Endothelial cell of umbilical vein (primary cell): ENCODE measurements at regions not wholly inside any gene's neighbourhood (a gene's known extent, or its start where the extent isn't known, plus 50 kb on each side); places are given as distances from the start of the nearest gene placed in this dataset.

Experiments
- BruUV-seq: library from RNA; stranded (reverse); fragments of 400-500 nt; replicated peaks from 2 replicates; lab custom pipeline; 2021; lab: Mats Ljungman, UMichigan
- CTCF ChIA-PET: fragments of 300-600, 350-600 bp; sonication (Branson Sonifier 250); formaldehyde crosslinking; loops from one replicate; lab custom pipeline; 2021; ENCODE audit warnings: antibody characterized with exemption, inconsistent platforms; lab: Charles Lee
- POLR2A ChIA-PET: fragments of 300-600, 350-600 bp; sonication (Branson Sonifier 250); formaldehyde crosslinking; loops from one replicate; lab custom pipeline; 2021; ENCODE audit warnings: antibody characterized with exemption, inconsistent platforms; lab: Charles Lee
- DNase-seq: peaks from one replicate; pipeline ENCODE4 v3.0.0-alpha.2; 2011; ENCODE audit warnings: low read depth, low spot score
- FAIRE-seq: peaks from 2 replicates; lab custom pipeline; 2011; peaks lifted over from hg19 to GRCh38; lab: Jason Lieb, UNC
- H2AFZ ChIP-seq: 2 replicates; pipeline ENCODE4 v1.6.0; 2012; ENCODE audit warnings: low read depth, low read length, control low read depth, inconsistent platforms
- H3K27ac ChIP-seq: 2 replicates; pipeline ENCODE4 v1.5.1; 2011; ENCODE audit warnings: low read depth, mild to moderate bottlenecking, control low read depth, low read length, moderate library complexity; ENCODE audit not compliant: insufficient read depth
- H3K27me3 ChIP-seq, 2 experiments: 2 replicates each; pipeline versions ENCODE4 v1.6.0 to v1.6.1; 2011; ENCODE audit warnings: low read length in 2 of 2, mixed read lengths in 1 of 2; ENCODE audit not compliant: control insufficient read depth in 2 of 2, insufficient read depth in 2 of 2
- H3K36me3 ChIP-seq, 2 experiments: 2 replicates in 1 of 2; 3 replicates in 1 of 2; pipeline ENCODE4 v1.5.1; 2011; ENCODE audit warnings: low read length in 2 of 2, mild to moderate bottlenecking in 1 of 2, moderate library complexity in 1 of 2; ENCODE audit not compliant: control insufficient read depth in 2 of 2, insufficient read depth in 2 of 2; ENCODE audit errors: extremely low read depth in 1 of 2
- H3K4me1 ChIP-seq: 3 replicates; pipeline ENCODE4 v1.5.1; 2011; ENCODE audit warnings: mild to moderate bottlenecking, low read length; ENCODE audit not compliant: control insufficient read depth, insufficient read depth; ENCODE audit errors: extremely low read depth
- H3K4me2 ChIP-seq: 2 replicates; pipeline ENCODE4 v1.6.1; 2011; ENCODE audit warnings: low read length, control low read depth, mixed read lengths; ENCODE audit not compliant: insufficient read depth
- H3K4me3 ChIP-seq, 3 experiments: fragments of 200-600 bp in 1 of 3; sonication (generic), shearing (Covaris generic) in 1 of 3; replicated peaks in 1 of 3; 2 replicates each; pipeline ENCODE4 v1.5.1; 2011 to 2016; ENCODE audit warnings: control low read depth in 3 of 3, low read length in 3 of 3, mild to moderate bottlenecking in 2 of 3, inconsistent platforms in 1 of 3, low read depth in 1 of 3, moderate library complexity in 1 of 3; ENCODE audit not compliant: insufficient read depth in 1 of 3
- H3K79me2 ChIP-seq: 2 replicates; pipeline ENCODE4 v1.6.0; 2012; ENCODE audit warnings: low read length, inconsistent platforms; ENCODE audit not compliant: control insufficient read depth, insufficient read depth
- H3K9ac ChIP-seq: replicated peaks from 2 replicates; pipeline ENCODE3; 2011; ENCODE audit warnings: low read length, control low read depth; ENCODE audit not compliant: insufficient read depth; ENCODE audit errors: extremely low read depth
- H3K9me1 ChIP-seq: replicated peaks from 3 replicates; pipeline ENCODE4 v1.6.0; 2011; ENCODE audit warnings: mild to moderate bottlenecking, low read length; ENCODE audit not compliant: control insufficient read depth, insufficient read depth; ENCODE audit errors: extremely low read depth
- H3K9me3 ChIP-seq: replicated peaks from 2 replicates; pipeline ENCODE4 v1.5.1; 2012; ENCODE audit warnings: low read length, inconsistent platforms; ENCODE audit not compliant: control insufficient read depth, insufficient read depth
- H4K20me1 ChIP-seq: replicated peaks from 2 replicates; pipeline ENCODE3; 2011; ENCODE audit warnings: mild to moderate bottlenecking, low read length; ENCODE audit not compliant: control insufficient read depth, insufficient read depth; ENCODE audit errors: extremely low read depth
- CTCF ChIP-seq, 2 donors: IDR thresholded peaks; 1 replicate in 1 of 2; 2 replicates in 1 of 2; pipeline ENCODE4 v1.5.1; 2011; ENCODE audit warnings: low read length in 2 of 2, mild to moderate bottlenecking in 2 of 2, moderate library complexity in 2 of 2, control low read depth in 1 of 2, inconsistent platforms in 1 of 2, low read depth in 1 of 2; ENCODE audit not compliant: insufficient read depth in 1 of 2; ENCODE audit errors: extremely low read depth in 1 of 2
- EZH2 ChIP-seq: IDR thresholded peaks from 2 replicates; pipeline ENCODE4 v1.6.1; 2012; ENCODE audit warnings: borderline replicate concordance, low read depth, mild to moderate bottlenecking, moderate library complexity, low read length, inconsistent platforms; ENCODE audit not compliant: severe bottlenecking
- FOS ChIP-seq: IDR thresholded peaks from 2 replicates; pipeline ENCODE4 v1.6.1; 2011; ENCODE audit warnings: mild to moderate bottlenecking, low read length, moderate library complexity, borderline replicate concordance; ENCODE audit not compliant: insufficient read depth
- GATA2 ChIP-seq: IDR thresholded peaks from 2 replicates; pipeline ENCODE4 v1.7.0; 2011; ENCODE audit warnings: low read depth, mild to moderate bottlenecking, moderate library complexity, mixed read lengths, low read length; ENCODE audit not compliant: insufficient read length, insufficient read depth
- JUN ChIP-seq: IDR thresholded peaks from 2 replicates; pipeline ENCODE4 v1.6.1; 2011; ENCODE audit warnings: borderline replicate concordance, low read depth; ENCODE audit not compliant: insufficient read length, insufficient read depth
- MAX ChIP-seq: IDR thresholded peaks from 2 replicates; pipeline ENCODE4 v1.6.1; 2011; ENCODE audit not compliant: insufficient read depth, insufficient read length
- MYC ChIP-seq: IDR thresholded peaks from one replicate; pipeline ENCODE4 v1.6.1; 2011; ENCODE audit warnings: mild to moderate bottlenecking, low read depth, low read length
- POLR2A ChIP-seq: IDR thresholded peaks from 2 replicates; pipeline ENCODE4 v1.6.1; 2012; ENCODE audit warnings: low read depth, mild to moderate bottlenecking, control low read depth, low read length
- POLR2AphosphoS5 ChIP-seq: IDR thresholded peaks from 2 replicates; pipeline ENCODE4 v1.6.1; 2012; ENCODE audit warnings: low read depth, mild to moderate bottlenecking, control low read depth, low read length, moderate library complexity; ENCODE audit not compliant: insufficient read depth
- dilution Hi-C: fragments of 300-500 bp; cut with MboI; formaldehyde crosslinking; loops from one replicate; pipeline ENCODE4 v1.15.0; 2019; ENCODE audit warnings: low sequenced_read_pairs; ENCODE audit not compliant: extremely low pct_ligation_motif_present
- intact Hi-C: fragments of 100-400 bp; cut with micrococcal nuclease; formaldehyde crosslinking; loops from one replicate; pipeline ENCODE4 v1.10.0; 2022

DNA sequence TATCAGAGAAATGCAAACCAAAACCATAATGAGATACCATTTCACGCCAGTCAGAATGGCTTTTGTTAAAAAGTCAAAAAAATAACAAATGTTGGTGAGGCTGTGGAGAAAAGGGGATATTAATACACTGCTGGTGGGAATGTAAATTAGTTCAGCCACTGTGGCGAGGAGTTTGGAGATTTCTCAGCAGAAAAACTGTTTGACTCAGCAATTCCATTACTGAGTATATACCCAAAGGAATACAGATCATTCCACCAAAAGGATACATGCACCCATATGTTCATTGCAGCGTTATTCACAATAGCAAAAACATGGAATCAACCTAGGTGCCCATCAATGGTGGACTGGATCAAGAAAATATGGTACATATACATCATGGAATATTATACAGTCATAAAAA is 54.5 kb upstream of the WDR75 start:
- no peaks in the 10 kb centered on the region for H3K79me2 ChIP-seq
- FAIRE-seq: no peak
- ChIA-PET CTCF (no interaction called here), POLR2A (no interaction called here)
- intact Hi-C loops (no loop called here), dilution Hi-C loops (no loop called here)
- H2AFZ ChIP-seq: no peak overlapping the region
- no peaks in the 10 kb centered on the region for H3K27me3 ChIP-seq
- no peak for DNase-seq
- H3K27ac ChIP-seq: no peak overlapping the region
- no peaks in the 10 kb centered on the region for H3K36me3 ChIP-seq
- H3K4me1 ChIP-seq: no peaks in the 10 kb centered on the region
- H3K9me3 ChIP-seq: no peaks in the 10 kb centered on the region
- no peak overlapping the region for H3K4me3 ChIP-seq
- no peak overlapping the region for H3K4me2 ChIP-seq
- no peak overlapping the region for H3K9ac ChIP-seq
- BruUV-seq: no TSS peak
- H3K9me1 ChIP-seq: no peaks in the 10 kb centered on the region
- no peak for TF ChIP-seq FOS
- no peak for TF ChIP-seq POLR2A
- TF ChIP-seq EZH2: no peak
- no peak for TF ChIP-seq JUN
- no peak for TF ChIP-seq POLR2AphosphoS5
- TF ChIP-seq GATA2: no peak
- TF ChIP-seq MAX: no peak
- TF ChIP-seq CTCF (IDR thresholded peaks at IDR 0.05; ENCODE audit: extremely low read depth in 1 of 2, insufficient read depth in 1 of 2, low read depth in 1 of 2, low read length in 2 of 2): no peak
- TF ChIP-seq MYC: no peak
- no peaks in the 10 kb centered on the region for H4K20me1 ChIP-seq
